Coronary artery (tissue), 2 donors: ENCODE measurements at regions not wholly inside any gene's neighbourhood (a gene's known extent, or its start where the extent isn't known, plus 50 kb on each side); places are given as distances from the start of the nearest gene placed in this dataset.

Experiments
- DNase-seq: peaks from one replicate; pipeline ENCODE4 v3.0.0-alpha.2; 2017; ENCODE audit warnings: low spot score
- H3K27ac ChIP-seq, 2 donors: fragments of 200-600 bp; sonication (generic); one replicate each; pipeline ENCODE4 v1.5.1; 2016 to 2019
- H3K4me3 ChIP-seq: fragments of 200-600 bp; sonication (generic); 2 replicates; pipeline ENCODE4 v1.5.1; 2016; ENCODE audit warnings: mild to moderate bottlenecking, moderate library complexity
- CTCF ChIP-seq: fragments of 200-600 bp; sonication (generic); IDR thresholded peaks from one replicate; pipeline ENCODE4 v1.5.1; 2019; ENCODE audit warnings: antibody characterized with exemption

- TF ChIP-seq CTCF: no peak
- Histone ChIP-seq H3K27ac (no peak overlapping the region), H3K4me3 (no peak overlapping the region)
- no peak for DNase-seq
Observed at GRCh38 chr16:66147291-66147690, 219.2 kb upstream of the CDH5 start.

GRCh38 chr16:66146798-66147197 lies 219.7 kb upstream of the CDH5 start:
- DNase-seq: no peak
- H3K4me3 ChIP-seq: no peak overlapping the region
- no peak for TF ChIP-seq CTCF
- no peak overlapping the region for H3K27ac ChIP-seq

GRCh38 chr16:66144641-66145040 lies 221.8 kb upstream of the CDH5 start:
- H3K27ac ChIP-seq: no peak overlapping the region
- DNase-seq: no peak
- no peak for TF ChIP-seq CTCF

GRCh38 chr16:66143415-66143814 lies 223.1 kb upstream of the CDH5 start:
- Histone ChIP-seq H3K27ac (no peak overlapping the region), H3K4me3 (no peak overlapping the region)
- no peak for TF ChIP-seq CTCF
- DNase-seq: no peak

More at GRCh38 chr16:66144641-66145040, 221.8 kb upstream of the CDH5 start:
- H3K4me3 ChIP-seq: no peak overlapping the region

GRCh38 chr16:66141885-66142284 lies 224.6 kb upstream of the CDH5 start:
- Histone ChIP-seq H3K27ac (no peak overlapping the region), H3K4me3 (no peak overlapping the region)
- TF ChIP-seq CTCF: no peak
- DNase-seq: no peak

- no peak for TF ChIP-seq CTCF
- Histone ChIP-seq H3K4me3 (no peak overlapping the region), H3K27ac (no peak overlapping the region)
- no peak for DNase-seq
Observed at GRCh38 chr16:66137853-66138252, 228.6 kb upstream of the CDH5 start.

- no peak overlapping the region for H3K27ac ChIP-seq
- no peak for TF ChIP-seq CTCF
- no peak for DNase-seq
- no peak overlapping the region for H3K4me3 ChIP-seq
Observed at GRCh38 chr16:66136841-66137240, 229.7 kb upstream of the CDH5 start.
